Inflammatory macrophage treated with lipopolysaccharide for 1 hour (primary cell): ENCODE measurements at regions not wholly inside any gene's neighbourhood (a gene's known extent, or its start where the extent isn't known, plus 50 kb on each side); places are given as distances from the start of the nearest gene placed in this dataset.

Source experiments
- DNase-seq, 2 donors: peaks; one replicate each; pipeline ENCODE4 v3.0.0-alpha.2; 2020 to 2022

- no peak for DNase-seq
These were observed 138.0 kb upstream of the MCHR2 start for GRCh38 chr6:100132005-100132404.

- DNase-seq: no peak
These were observed 136.6 kb upstream of the MCHR2 start for GRCh38 chr6:100130630-100131029.

- DNase-seq: no peak
These were observed 132.9 kb upstream of the MCHR2 start for GRCh38 chr6:100126790-100127484.

- no peak for DNase-seq
These were observed 128.0 kb upstream of the MCHR2 start for GRCh38 chr6:100121854-100122609.

GRCh38 chr6:100119261-100119660 lies 125.2 kb upstream of the MCHR2 start:
- no peak for DNase-seq

DNA sequence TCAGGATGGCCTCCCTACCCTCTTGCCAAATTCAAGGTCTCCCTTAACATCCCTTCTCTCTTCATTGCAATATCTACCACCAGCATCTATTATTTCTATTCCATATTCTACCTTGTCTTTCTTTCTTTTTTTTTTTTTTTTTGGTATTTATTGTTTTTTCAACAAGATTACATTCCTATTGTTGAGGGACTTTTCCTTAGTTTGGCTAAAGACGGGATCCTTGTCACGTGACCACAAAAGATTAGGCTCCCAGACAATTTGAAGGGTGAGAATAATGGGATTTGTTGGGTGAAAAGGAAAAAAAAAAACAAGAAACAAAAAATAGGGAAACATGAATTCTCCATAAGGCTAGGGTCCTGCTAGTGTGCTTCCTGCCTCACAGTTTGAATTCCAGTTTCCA lies 124.3 kb upstream of the MCHR2 start:
- DNase-seq: no peak

DNA sequence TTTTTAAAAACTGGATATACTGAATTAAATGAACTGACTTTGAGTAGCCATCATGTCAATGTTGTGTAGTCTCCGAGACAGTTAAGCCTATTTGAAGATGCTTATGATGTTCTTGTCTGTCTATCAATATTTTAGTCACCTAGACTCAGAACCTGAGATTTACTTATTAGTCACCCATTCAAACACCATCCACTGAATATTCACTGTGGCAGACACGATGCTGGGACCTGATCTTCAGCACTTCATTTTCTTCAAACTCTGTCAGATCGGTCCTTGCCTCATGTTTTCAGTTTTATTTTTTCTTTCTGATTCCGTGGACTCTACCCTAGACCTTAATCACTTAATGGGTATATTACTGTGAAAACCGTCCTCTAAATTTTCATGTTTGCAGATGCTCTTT lies 123.7 kb upstream of the MCHR2 start:
- no peak for DNase-seq

- peak in 1 of 2 donors; percentile 22 for DNase-seq
These were observed 122.6 kb upstream of the MCHR2 start for GRCh38 chr6:100116411-100117194.

DNA sequence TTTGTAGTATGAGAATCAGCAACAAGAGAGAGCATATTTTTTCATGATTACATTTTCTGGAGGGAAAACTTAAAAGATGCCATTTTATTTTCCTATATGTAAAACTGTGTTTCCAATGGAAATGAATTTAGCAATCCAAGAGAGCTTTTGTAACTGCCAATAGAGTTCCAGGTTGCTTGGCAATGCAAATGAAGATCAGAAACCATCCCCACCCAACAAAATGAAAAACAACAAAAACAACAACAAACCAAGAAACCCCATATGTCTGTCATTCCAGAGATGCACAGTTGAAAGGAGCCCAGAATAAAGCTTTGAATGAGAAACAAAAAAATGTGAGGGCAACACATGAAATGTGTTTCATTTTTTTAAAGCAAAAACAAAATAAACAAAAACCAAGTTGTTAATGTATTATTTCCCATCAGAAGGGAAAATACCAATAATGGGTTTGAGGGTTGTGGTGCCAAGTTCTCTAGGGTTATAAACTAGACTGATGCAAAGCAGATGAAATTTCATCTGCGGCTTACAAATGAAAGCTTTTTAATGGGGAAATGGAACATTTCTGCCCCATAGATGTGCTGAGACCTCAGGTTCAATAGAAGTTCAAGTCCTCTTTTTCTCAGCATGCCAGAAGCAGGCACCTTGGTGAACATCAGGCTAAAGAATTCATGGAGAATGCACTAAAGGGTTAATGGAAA lies 121.5 kb upstream of the MCHR2 start:
- no peak for DNase-seq

- DNase-seq: no peak
These were observed 119.0 kb upstream of the MCHR2 start for GRCh38 chr6:100112855-100113508.

- DNase-seq: no peak
These were observed 112.0 kb upstream of the MCHR2 start for GRCh38 chr6:100105919-100106529.

GRCh38 chr6:100105138-100105537 lies 111.1 kb upstream of the MCHR2 start:
- no peak for DNase-seq

GRCh38 chr6:100103931-100104330 lies 109.9 kb upstream of the MCHR2 start:
- DNase-seq: no peak

GRCh38 chr6:100103194-100103593 lies 109.2 kb upstream of the MCHR2 start:
- DNase-seq: no peak

- no peak for DNase-seq
These were observed 107.6 kb upstream of the MCHR2 start for GRCh38 chr6:100101644-100102043.

DNA sequence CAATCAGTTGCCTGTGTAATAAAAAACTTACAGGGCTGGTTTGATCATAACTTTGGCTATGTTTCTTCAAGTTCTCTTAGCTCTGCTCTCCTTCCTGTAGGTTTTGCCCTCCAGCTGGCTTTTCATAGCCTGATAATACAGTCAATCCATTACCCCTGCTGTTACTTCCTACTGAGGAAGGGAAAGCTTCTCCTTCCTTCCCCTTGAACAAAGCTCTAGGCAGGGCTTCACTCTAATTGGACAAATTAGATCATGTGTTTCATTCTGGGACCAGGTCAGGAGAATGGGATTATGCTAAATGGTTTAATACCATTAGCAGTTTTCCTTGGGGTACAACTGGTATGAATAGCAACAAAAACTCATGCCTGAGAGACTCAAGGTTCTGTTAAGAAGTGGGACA lies 106.8 kb upstream of the MCHR2 start:
- DNase-seq: no peak

DNA sequence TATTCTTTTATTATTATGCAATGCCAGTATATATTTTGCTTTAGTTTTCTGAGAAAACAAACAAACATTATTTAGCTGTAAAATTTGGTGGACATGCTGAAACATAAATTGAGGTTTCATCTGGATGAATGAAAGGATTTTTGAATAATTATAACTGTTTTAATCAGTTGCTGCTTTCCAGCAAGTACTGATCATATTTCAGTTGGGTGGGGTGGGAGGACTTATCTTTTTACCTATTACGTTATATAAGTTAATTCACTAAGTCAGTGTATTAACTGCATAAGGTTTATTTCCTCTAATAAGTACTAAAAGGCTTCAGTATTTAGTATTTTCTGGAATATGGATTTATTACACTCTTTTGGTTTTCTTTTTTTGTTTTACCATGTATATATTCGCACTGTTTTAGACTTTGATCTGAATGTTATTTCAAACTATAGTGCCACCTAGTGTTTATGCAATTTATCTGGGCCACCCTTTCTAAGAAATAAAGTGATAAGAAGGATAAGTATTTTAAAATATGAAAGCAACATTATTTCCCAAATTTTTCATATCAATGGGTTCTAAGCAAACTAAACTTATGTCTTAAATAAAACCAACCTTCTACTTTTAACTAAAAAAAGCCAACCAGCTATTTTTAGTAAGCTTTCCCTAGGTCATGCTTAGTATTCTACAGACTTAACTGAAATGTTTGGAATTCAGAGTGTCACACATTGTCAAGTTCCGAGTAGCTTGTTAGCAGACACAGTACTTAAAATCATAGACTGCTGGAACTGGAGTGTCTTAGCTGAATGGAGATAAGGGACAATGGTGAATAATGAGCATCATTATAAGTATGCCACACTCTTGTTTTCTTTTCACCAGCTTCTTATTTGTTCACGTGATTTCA lies 105.4 kb upstream of the MCHR2 start:
- peak in 1 of 2 donors; percentile 40 for DNase-seq

DNA sequence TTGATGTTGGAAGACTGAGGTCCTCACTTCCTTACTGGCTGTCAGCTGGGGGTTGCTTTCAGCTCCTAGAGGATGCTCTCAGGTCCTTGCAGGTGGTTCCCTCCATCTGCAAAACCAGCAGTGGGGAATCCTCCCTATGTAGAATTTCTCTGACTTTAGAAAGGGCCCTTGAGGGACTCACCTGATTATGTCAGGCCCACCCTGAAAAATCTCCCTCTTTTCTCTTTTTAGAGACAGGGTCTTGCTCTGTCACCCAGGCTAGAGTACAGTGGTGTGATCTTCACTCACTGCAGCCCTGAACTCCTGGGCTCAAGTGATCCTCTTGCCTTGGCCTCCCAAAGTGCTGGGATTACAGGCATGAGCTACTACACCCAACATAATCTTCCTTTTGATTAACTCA lies 102.9 kb upstream of the MCHR2 start:
- no peak for DNase-seq

GRCh38 chr6:100096341-100096740 lies 102.3 kb upstream of the MCHR2 start:
- no peak for DNase-seq

- DNase-seq: no peak
These were observed 99.4 kb upstream of the MCHR2 start for GRCh38 chr6:100093405-100093804.

- DNase-seq: no peak
These were observed 94.0 kb upstream of the MCHR2 start for GRCh38 chr6:100088009-100088408.
